T-helper 17 cell (primary cell): ENCODE measurements at regions not wholly inside any gene's neighbourhood (a gene's known extent, or its start where the extent isn't known, plus 50 kb on each side); places are given as distances from the start of the nearest gene placed in this dataset.

Experiments
- ATAC-seq: fragments of 150-1000 bp; cut with Tn5 transposase; 2 replicates; pipeline ENCODE4 v1.10.0; 2021; ENCODE audit warnings: mild to moderate bottlenecking, moderate library complexity
- DNase-seq, 3 donors: peaks; one replicate each; pipeline versions ENCODE4 v3.0.0 to v3.0.0-alpha.2; 2020 to 2021
- H3K9me3 ChIP-seq: one replicate; pipeline ENCODE4 v1.7.0; 2013; ENCODE audit warnings: low read length, mild to moderate bottlenecking; ENCODE audit not compliant: control insufficient read depth, poor library complexity, severe bottlenecking
- H3K27ac Mint-ChIP-seq: one replicate; pipeline ENCODE4 v1.8.0; 2022; ENCODE audit warnings: mild to moderate bottlenecking, moderate library complexity, mixed read lengths
- H3K27me3 Mint-ChIP-seq: one replicate; pipeline ENCODE4 v1.8.0; 2022; ENCODE audit warnings: mixed read lengths
- H3K36me3 Mint-ChIP-seq: one replicate; pipeline ENCODE4 v1.8.0; 2022; ENCODE audit warnings: low read depth, mixed read lengths
- H3K4me1 Mint-ChIP-seq: one replicate; pipeline ENCODE4 v1.8.0; 2022; ENCODE audit warnings: mild to moderate bottlenecking, mixed read lengths
- H3K4me3 Mint-ChIP-seq: one replicate; pipeline ENCODE4 v1.8.0; 2022; ENCODE audit warnings: mild to moderate bottlenecking, moderate library complexity, mixed read lengths

GRCh38 chr12:76226397-76226796 lies 121.8 kb downstream of the BBS10 start:
- H3K27ac Mint-ChIP-seq, result no peak overlapping the region
- H3K4me1 Mint-ChIP-seq, result peaks cover 2% of the 10 kb centered on the region
- H3K9me3 ChIP-seq, result no peaks in the 10 kb centered on the region
- DNase-seq (no peak), ATAC-seq (no peak)
- no peaks in the 10 kb centered on the region for H3K36me3 Mint-ChIP-seq
- H3K27me3 Mint-ChIP-seq, result peaks cover 11% of the 10 kb centered on the region
- H3K4me3 Mint-ChIP-seq, result no peak overlapping the region

- Mint-ChIP-seq H3K27ac (no peak overlapping the region), H3K4me1 (peaks cover 2% of the 10 kb centered on the region), H3K36me3 (no peaks in the 10 kb centered on the region), H3K27me3 (peaks cover 6% of the 10 kb centered on the region), H3K4me3 (no peak overlapping the region)
- ATAC-seq, result no peak
- no peak for DNase-seq
- no peaks in the 10 kb centered on the region for H3K9me3 ChIP-seq
Observed at GRCh38 chr12:76223869-76224268, 124.3 kb downstream of the BBS10 start.

- Mint-ChIP-seq H3K4me3 (no peak overlapping the region), H3K36me3 (no peaks in the 10 kb centered on the region), H3K27ac (no peak overlapping the region), H3K27me3 (no peaks in the 10 kb centered on the region), H3K4me1 (no peaks in the 10 kb centered on the region)
- ATAC-seq, result no peak
- no peaks in the 10 kb centered on the region for H3K9me3 ChIP-seq
- DNase-seq, result no peak
Observed at GRCh38 chr12:76220980-76221379, 127.2 kb downstream of the BBS10 start.

GRCh38 chr12:76219806-76220205 lies 128.4 kb downstream of the BBS10 start:
- DNase-seq (no peak), ATAC-seq (no peak)
- Mint-ChIP-seq H3K27me3 (no peaks in the 10 kb centered on the region), H3K4me3 (no peak overlapping the region), H3K36me3 (no peaks in the 10 kb centered on the region), H3K4me1 (no peaks in the 10 kb centered on the region), H3K27ac (no peak overlapping the region)
- H3K9me3 ChIP-seq, result no peaks in the 10 kb centered on the region

GRCh38 chr12:76216585-76217472 lies 131.4 kb downstream of the BBS10 start:
- Mint-ChIP-seq H3K27ac (no peak overlapping the region), H3K4me1 (no peaks in the 10 kb centered on the region), H3K27me3 (no peaks in the 10 kb centered on the region), H3K36me3 (no peaks in the 10 kb centered on the region), H3K4me3 (no peak overlapping the region)
- ATAC-seq, result no peak
- no peak for DNase-seq
- H3K9me3 ChIP-seq, result no peaks in the 10 kb centered on the region

- no peak overlapping the region for H3K4me3 Mint-ChIP-seq
- ATAC-seq, result no peak
- no peak overlapping the region for H3K27ac Mint-ChIP-seq
- H3K9me3 ChIP-seq, result no peaks in the 10 kb centered on the region
- H3K36me3 Mint-ChIP-seq, result no peaks in the 10 kb centered on the region
- peaks cover 21% of the 10 kb centered on the region for H3K27me3 Mint-ChIP-seq
- no peak for DNase-seq
- H3K4me1 Mint-ChIP-seq, result no peaks in the 10 kb centered on the region
Observed at GRCh38 chr12:76208129-76208528, 123.6 kb upstream of the NAP1L1 start.

GRCh38 chr12:76206677-76207072 lies 122.2 kb upstream of the NAP1L1 start:
- no peak for ATAC-seq
- Mint-ChIP-seq H3K4me1 (no peaks in the 10 kb centered on the region), H3K36me3 (no peaks in the 10 kb centered on the region), H3K27me3 (peaks cover 21% of the 10 kb centered on the region), H3K27ac (no peak overlapping the region), H3K4me3 (no peak overlapping the region)
- no peaks in the 10 kb centered on the region for H3K9me3 ChIP-seq
- no peak for DNase-seq

GRCh38 chr12:76206039-76206676 lies 121.7 kb upstream of the NAP1L1 start:
- no peak for ATAC-seq
- H3K27ac Mint-ChIP-seq, result no peak overlapping the region

GRCh38 chr12:76202621-76203020 lies 118.1 kb upstream of the NAP1L1 start:
- H3K27me3 Mint-ChIP-seq, result peaks cover 21% of the 10 kb centered on the region
- H3K4me1 Mint-ChIP-seq, result no peaks in the 10 kb centered on the region
- H3K4me3 Mint-ChIP-seq, result no peak overlapping the region
- DNase-seq (no peak), ATAC-seq (no peak)
- no peaks in the 10 kb centered on the region for H3K36me3 Mint-ChIP-seq
- peaks cover 4% of the 10 kb centered on the region for H3K9me3 ChIP-seq
- no peak overlapping the region for H3K27ac Mint-ChIP-seq

More at GRCh38 chr12:76206039-76206676, 121.7 kb upstream of the NAP1L1 start:
- peaks cover 21% of the 10 kb centered on the region for H3K27me3 Mint-ChIP-seq
- no peaks in the 10 kb centered on the region for H3K9me3 ChIP-seq
- H3K4me1 Mint-ChIP-seq, result no peaks in the 10 kb centered on the region
- H3K4me3 Mint-ChIP-seq, result no peak overlapping the region
- DNase-seq, result no peak
- H3K36me3 Mint-ChIP-seq, result no peaks in the 10 kb centered on the region

- Mint-ChIP-seq H3K36me3 (no peaks in the 10 kb centered on the region), H3K27me3 (peaks cover 21% of the 10 kb centered on the region), H3K27ac (no peak overlapping the region), H3K4me3 (no peak overlapping the region), H3K4me1 (no peaks in the 10 kb centered on the region)
- DNase-seq (no peak), ATAC-seq (no peak)
- peaks cover 4% of the 10 kb centered on the region for H3K9me3 ChIP-seq
Observed at GRCh38 chr12:76201758-76202157, 117.3 kb upstream of the NAP1L1 start.

GRCh38 chr12:76201316-76201715 lies 116.8 kb upstream of the NAP1L1 start:
- Mint-ChIP-seq H3K27me3 (peaks cover 21% of the 10 kb centered on the region), H3K27ac (no peak overlapping the region), H3K4me3 (no peak overlapping the region), H3K36me3 (no peaks in the 10 kb centered on the region), H3K4me1 (no peaks in the 10 kb centered on the region)
- ATAC-seq, result no peak
- DNase-seq, result no peak
- H3K9me3 ChIP-seq, result peaks cover 4% of the 10 kb centered on the region

GRCh38 chr12:76199808-76200207 lies 115.3 kb upstream of the NAP1L1 start:
- H3K36me3 Mint-ChIP-seq, result no peaks in the 10 kb centered on the region
- H3K4me3 Mint-ChIP-seq, result no peak overlapping the region
- DNase-seq (no peak), ATAC-seq (no peak)
- no peaks in the 10 kb centered on the region for H3K4me1 Mint-ChIP-seq
- no peak overlapping the region for H3K27ac Mint-ChIP-seq
- peaks cover 4% of the 10 kb centered on the region for H3K9me3 ChIP-seq
- peaks cover 17% of the 10 kb centered on the region for H3K27me3 Mint-ChIP-seq

- peaks cover 4% of the 10 kb centered on the region for H3K9me3 ChIP-seq
- Mint-ChIP-seq H3K27me3 (peaks cover 17% of the 10 kb centered on the region), H3K4me3 (no peak overlapping the region), H3K27ac (no peak overlapping the region), H3K4me1 (no peaks in the 10 kb centered on the region), H3K36me3 (no peaks in the 10 kb centered on the region)
- DNase-seq, result no peak
- no peak for ATAC-seq
Observed at GRCh38 chr12:76198839-76199238, 114.4 kb upstream of the NAP1L1 start.

- DNase-seq (no peak), ATAC-seq (no peak)
- peaks cover 4% of the 10 kb centered on the region for H3K9me3 ChIP-seq
- Mint-ChIP-seq H3K4me3 (no peak overlapping the region), H3K4me1 (no peaks in the 10 kb centered on the region), H3K27me3 (peaks cover 16% of the 10 kb centered on the region), H3K36me3 (no peaks in the 10 kb centered on the region), H3K27ac (no peak overlapping the region)
Observed at GRCh38 chr12:76197283-76197682, 112.8 kb upstream of the NAP1L1 start.
